ENCODE measurements at regions not wholly inside any gene's neighbourhood (a gene's known extent, or its start where the extent isn't known, plus 50 kb on each side); places are given as distances from the start of the nearest gene placed in this dataset.
"Not testable (repeated sequence)": the region's sequence is repeated elsewhere in the genome, so short reads cannot be mapped to it uniquely, and the experiment has no call there.

- no peak for DNase-seq (ENCODE audit: low read depth in 3 of 3, low spot score in 1 of 3)
Measured at GRCh38 chr4:82192017-82192673, 181.6 kb downstream of the HNRNPD start.

DNA sequence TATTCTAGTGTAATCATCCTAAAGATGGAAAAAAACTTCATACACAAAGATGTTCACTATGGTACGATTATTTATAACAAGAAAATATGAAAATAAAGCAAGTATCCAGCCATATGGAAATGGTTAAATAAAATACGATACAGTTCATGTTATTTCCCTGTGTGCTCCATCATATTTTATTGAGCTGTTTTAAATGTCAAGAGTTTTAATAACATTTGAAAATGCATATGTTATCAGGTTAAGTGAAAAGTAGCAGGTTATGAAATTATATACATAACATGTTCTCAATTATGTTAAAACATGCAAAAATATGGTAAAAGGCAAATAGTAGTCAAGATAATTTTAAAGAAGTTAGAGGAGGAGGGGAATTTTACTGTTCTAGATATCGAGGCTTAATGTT is 192.0 kb downstream of the HNRNPD start:
- DNase-seq (ENCODE audit: low read depth in 3 of 3, low spot score in 1 of 3), result no peak

DNA sequence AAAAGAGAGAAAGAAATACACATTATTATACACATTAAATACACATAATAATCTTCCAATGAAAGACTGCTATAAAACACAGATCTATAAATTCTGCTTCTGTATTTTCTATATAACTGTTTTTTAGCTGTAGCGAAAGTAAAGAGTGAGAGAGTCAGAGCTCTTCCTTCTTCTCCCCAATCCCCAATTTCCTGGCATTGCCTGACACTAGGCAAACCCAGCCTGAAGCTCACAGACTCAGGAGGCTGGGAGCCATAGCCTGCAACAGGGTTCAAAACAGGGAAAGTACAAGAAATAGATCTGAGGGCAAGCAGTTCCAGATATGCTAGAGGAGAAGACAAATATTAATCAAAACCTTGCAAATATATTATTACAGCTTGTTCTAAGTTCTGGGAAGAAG is 201.6 kb downstream of the HNRNPD start:
- DNase-seq (ENCODE audit: low read depth in 3 of 3, low spot score in 1 of 3), result no peak

- no peak for DNase-seq (ENCODE audit: low read depth in 3 of 3, low spot score in 1 of 3)
Measured at GRCh38 chr4:82171531-82172155, 202.1 kb downstream of the HNRNPD start.

DNA sequence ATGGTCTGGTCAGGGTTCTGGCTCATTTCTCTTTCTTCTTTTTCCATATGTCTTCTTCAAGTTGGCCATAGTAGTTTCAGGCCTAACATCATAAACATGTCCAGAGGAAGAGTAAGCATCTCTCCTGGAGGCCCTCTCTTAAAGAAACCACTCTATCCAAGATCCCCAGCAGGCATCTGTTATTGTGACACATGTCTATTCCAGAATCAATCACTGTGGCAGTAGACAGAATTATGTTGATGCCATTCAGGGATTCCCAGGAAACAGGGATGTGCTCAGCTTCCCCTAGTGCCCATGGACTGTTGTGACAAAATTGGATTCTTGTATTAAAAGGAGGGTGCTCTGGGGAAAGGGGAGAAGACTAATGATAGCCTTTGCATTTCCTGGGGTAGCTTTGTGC is 224.0 kb downstream of the HNRNPD start:
- no peak for DNase-seq (ENCODE audit: low read depth in 3 of 3, low spot score in 1 of 3)

- DNase-seq (ENCODE audit: low read depth in 3 of 3, low spot score in 1 of 3), result no peak
Measured at GRCh38 chr4:82145850-82146249, 227.9 kb downstream of the HNRNPD start.

DNA sequence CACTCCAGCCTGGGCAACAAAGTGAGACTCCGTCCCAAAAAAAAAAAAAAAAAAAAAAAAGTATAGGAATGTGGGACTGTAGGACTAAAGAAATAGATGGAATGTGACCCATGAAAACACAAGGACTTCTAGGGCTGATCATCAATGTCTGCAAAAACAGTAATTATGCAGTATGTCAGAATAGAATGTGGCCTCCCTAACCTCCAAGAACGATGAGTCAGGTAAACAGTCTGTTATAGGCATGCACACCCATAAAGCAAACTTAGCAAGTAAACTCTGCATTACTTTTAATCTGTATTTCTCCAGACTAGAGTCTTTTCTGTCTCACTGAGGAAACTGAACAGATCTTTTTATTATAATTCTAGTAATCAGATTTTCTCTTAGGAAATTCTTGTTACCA is 233.4 kb downstream of the HNRNPD start:
- DNase-seq (ENCODE audit: low read depth in 3 of 3, low spot score in 1 of 3), result no peak

GRCh38 chr4:82139287-82139686 is 234.5 kb downstream of the HNRNPD start:
- no peak for DNase-seq (ENCODE audit: low read depth in 3 of 3, low spot score in 1 of 3)

GRCh38 chr4:82138374-82138773 is 235.4 kb downstream of the HNRNPD start:
- DNase-seq (ENCODE audit: low read depth in 3 of 3, low spot score in 1 of 3), result no peak

GRCh38 chr4:82136161-82136801 is 237.5 kb downstream of the HNRNPD start:
- no peak for DNase-seq (ENCODE audit: low read depth in 3 of 3, low spot score in 1 of 3)

DNA sequence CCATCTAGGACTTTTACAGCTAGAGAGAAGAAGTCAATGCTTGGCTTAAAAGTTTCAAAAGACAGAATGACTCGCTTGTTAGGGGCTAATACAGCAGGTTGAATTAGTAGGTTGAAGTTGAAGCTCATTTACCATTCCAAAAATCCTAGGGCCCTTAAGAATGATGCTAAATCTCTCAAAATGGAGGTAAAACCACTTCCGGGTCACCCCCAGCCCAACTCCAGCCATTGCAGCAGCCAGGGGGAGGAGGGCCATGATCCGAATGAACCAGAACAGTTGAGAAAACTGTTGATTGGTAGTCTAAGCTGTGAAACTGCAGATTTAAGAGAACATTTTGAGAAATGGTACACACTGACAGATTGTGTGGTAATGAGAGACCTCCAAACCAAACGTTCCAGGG is 245.4 kb downstream of the HNRNPD start:
- DNase-seq (ENCODE audit: low read depth in 3 of 3, low spot score in 1 of 3), result no peak

DNA sequence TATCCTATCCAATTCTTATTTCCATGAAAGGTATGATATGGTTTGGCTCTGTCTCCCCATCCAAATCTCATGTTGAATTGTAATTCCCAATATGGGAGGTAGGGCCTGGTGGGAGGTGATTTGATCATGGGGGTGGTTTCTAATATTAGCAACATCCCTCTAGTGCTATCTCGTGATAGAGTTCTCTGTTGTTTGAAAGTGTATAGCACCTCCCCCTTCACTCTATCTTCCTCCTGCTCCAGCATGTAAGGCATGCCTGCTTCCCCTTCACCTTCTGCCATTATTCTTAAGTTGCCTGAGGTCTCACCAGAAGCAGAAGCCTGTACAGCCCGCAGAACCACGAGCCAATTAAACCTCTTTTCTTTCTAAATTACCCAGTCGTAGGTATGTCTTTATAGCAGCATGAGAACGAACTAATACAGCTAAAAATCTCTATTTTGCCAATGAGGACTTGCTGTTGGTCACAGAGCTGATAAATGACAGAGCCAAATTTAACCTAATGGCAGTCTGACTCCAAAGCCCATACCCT is 247.2 kb downstream of the HNRNPD start:
- no peak for DNase-seq (ENCODE audit: low read depth in 3 of 3, low spot score in 1 of 3)

- no peak for DNase-seq (ENCODE audit: low read depth in 3 of 3, low spot score in 1 of 3)
Measured at GRCh38 chr4:82125787-82126297, 247.9 kb downstream of the HNRNPD start.

- no peak for DNase-seq (ENCODE audit: low read depth in 3 of 3, low spot score in 1 of 3)
Measured at GRCh38 chr4:82124932-82125786, 248.6 kb downstream of the HNRNPD start.

DNA sequence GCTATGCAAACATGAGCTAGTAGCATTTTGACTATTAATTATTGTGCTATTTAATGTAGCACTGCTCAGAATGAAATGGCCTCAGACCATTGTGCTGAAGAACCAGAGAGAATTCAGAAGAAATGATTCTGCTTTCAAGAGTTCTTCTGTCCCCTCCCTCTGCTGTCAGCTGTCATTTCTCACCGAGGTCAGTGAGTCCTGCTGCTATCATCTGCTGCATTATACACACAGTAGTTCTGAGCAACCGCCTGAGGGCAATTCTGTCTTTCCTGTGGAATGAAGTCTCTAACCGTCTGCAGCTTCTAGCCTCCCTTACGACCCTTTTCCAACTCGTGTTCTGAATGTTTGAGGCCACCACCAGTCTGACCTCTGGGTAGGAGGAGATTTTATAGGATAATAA is 249.4 kb downstream of the HNRNPD start:
- no peak for DNase-seq (ENCODE audit: low read depth in 3 of 3, low spot score in 1 of 3)

DNA sequence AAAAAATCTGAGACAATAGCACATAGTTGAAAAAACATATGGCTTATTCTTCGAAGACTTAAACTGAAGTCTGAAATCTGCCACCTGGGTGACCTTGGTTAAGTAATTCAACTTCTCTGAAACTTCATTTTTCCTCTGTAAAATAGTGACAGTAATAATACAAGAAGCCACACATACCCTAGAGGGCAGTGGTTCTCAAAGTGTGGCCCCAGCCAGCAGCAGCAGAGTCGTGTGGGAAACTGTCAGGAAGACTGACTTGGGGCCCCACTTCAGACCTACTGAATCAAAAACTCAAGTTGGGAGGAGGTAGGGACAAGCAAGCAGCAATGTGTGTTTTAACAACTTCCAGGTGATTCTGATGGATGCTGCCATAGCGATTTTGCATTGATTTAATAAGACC is 249.9 kb downstream of the HNRNPD start:
- no peak for DNase-seq (ENCODE audit: low read depth in 3 of 3, low spot score in 1 of 3)

- not testable (repeated sequence) for DNase-seq (ENCODE audit: low read depth in 3 of 3, low spot score in 1 of 3)
Measured at GRCh38 chr4:82115183-82115582, 258.6 kb downstream of the HNRNPD start.

DNA sequence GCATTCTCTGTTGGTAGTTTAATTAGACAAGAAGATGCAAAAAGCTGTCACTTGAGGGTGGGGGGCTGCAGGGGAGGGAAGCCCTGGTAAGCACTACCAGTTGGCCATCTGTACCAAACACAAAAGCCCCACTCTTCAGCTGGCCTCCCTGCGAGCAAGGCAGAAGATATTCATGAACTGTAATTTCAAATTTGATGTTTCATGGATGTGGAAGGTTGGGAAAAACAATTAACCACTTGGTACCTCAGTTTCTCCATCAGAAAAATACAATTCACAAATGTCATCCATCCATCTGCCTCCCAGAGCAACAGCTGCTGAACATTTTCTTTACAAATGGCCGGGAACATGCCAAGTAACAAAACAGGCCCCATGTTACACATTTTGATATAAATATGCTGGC is 265.3 kb downstream of the HNRNPD start:
- DNase-seq (ENCODE audit: low read depth in 3 of 3, low spot score in 1 of 3), result no peak

GRCh38 chr4:82104578-82104977 is 269.2 kb downstream of the HNRNPD start:
- DNase-seq (ENCODE audit: low read depth in 3 of 3, low spot score in 1 of 3), result no peak

- DNase-seq (ENCODE audit: low read depth in 3 of 3, low spot score in 1 of 3), result no peak
Measured at GRCh38 chr4:82099928-82100579, 273.7 kb downstream of the HNRNPD start.

GRCh38 chr4:82097504-82097903 is 276.3 kb downstream of the HNRNPD start:
- DNase-seq (ENCODE audit: low read depth in 3 of 3, low spot score in 1 of 3), result no peak
